Mesothelial cell of epicardium (in vitro differentiated cells): ENCODE measurements at regions not wholly inside any gene's neighbourhood (a gene's known extent, or its start where the extent isn't known, plus 50 kb on each side); places are given as distances from the start of the nearest gene placed in this dataset.

Experiments used
- DNase-seq, 2 experiments: peaks; one replicate each; pipeline ENCODE4 v3.0.0; 2021; ENCODE audit warnings: low spot score in 2 of 2; ENCODE audit not compliant: unreplicated experiment in 2 of 2
- H3K27ac Mint-ChIP-seq: 2 replicates; pipeline ENCODE4 v1.8.0; 2021; ENCODE audit warnings: mixed read lengths
- H3K27me3 Mint-ChIP-seq: 2 replicates; pipeline ENCODE4 v1.8.0; 2021; ENCODE audit warnings: low read depth, mixed read lengths
- H3K36me3 Mint-ChIP-seq: 2 replicates; pipeline ENCODE4 v1.8.0; 2021; ENCODE audit warnings: mixed read lengths
- H3K4me1 Mint-ChIP-seq: 2 replicates; pipeline ENCODE4 v1.8.0; 2021; ENCODE audit warnings: mixed read lengths
- H3K4me3 Mint-ChIP-seq: 2 replicates; pipeline ENCODE4 v1.8.0; 2021; ENCODE audit warnings: mild to moderate bottlenecking, moderate library complexity, mixed read lengths
- H3K9me3 Mint-ChIP-seq: 2 replicates; pipeline ENCODE4 v1.8.0; 2021; ENCODE audit warnings: mixed read lengths
- CTCF ChIP-seq: fragments of 200-600 bp; sonication (generic); IDR thresholded peaks from one replicate; pipeline ENCODE4 v1.5.0; 2021; ENCODE audit warnings: antibody characterized with exemption; ENCODE audit not compliant: unreplicated experiment

GRCh38 chr11:92311616-92312449 lies 87.2 kb downstream of the FAT3 start:
- H3K4me1 Mint-ChIP-seq = peaks cover 60% of the 10 kb centered on the region
- DNase-seq = no peak
- H3K4me3 Mint-ChIP-seq = no peak overlapping the region
- no peaks in the 10 kb centered on the region for H3K9me3 Mint-ChIP-seq
- no peaks in the 10 kb centered on the region for H3K36me3 Mint-ChIP-seq
- TF ChIP-seq CTCF = peak; percentile 19
- no peak overlapping the region for H3K27ac Mint-ChIP-seq
- no peaks in the 10 kb centered on the region for H3K27me3 Mint-ChIP-seq

DNA sequence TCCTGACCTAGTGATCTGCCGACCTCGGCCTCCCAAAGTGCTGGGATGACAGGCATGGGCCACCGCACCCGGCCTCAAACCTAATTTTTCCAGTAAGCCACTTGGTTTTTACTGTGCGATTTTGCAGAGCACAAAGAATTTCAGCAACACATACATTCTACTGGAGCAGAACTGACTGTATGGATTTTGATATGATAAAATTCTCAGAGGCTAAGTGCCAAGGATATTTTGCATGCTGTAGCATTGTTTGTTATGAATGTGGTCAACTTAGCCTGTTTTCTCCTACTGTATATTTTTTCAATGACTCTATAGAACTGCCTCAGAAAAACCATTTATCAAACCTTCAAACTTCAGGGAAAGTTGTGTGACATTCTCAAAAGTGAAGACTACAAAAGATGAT lies 89.2 kb downstream of the FAT3 start:
- no peaks in the 10 kb centered on the region for H3K27me3 Mint-ChIP-seq
- no peak overlapping the region for H3K4me3 Mint-ChIP-seq
- H3K27ac Mint-ChIP-seq = no peak overlapping the region
- DNase-seq = no peak
- H3K9me3 Mint-ChIP-seq = no peaks in the 10 kb centered on the region
- no peaks in the 10 kb centered on the region for H3K36me3 Mint-ChIP-seq
- TF ChIP-seq CTCF = no peak
- H3K4me1 Mint-ChIP-seq = peaks cover 42% of the 10 kb centered on the region

GRCh38 chr11:92314499-92314898 lies 89.9 kb downstream of the FAT3 start:
- no peak for TF ChIP-seq CTCF
- peaks cover 35% of the 10 kb centered on the region for H3K4me1 Mint-ChIP-seq
- H3K9me3 Mint-ChIP-seq = no peaks in the 10 kb centered on the region
- H3K36me3 Mint-ChIP-seq = no peaks in the 10 kb centered on the region
- H3K4me3 Mint-ChIP-seq = no peak overlapping the region
- no peaks in the 10 kb centered on the region for H3K27me3 Mint-ChIP-seq
- no peak for DNase-seq
- no peak overlapping the region for H3K27ac Mint-ChIP-seq

DNA sequence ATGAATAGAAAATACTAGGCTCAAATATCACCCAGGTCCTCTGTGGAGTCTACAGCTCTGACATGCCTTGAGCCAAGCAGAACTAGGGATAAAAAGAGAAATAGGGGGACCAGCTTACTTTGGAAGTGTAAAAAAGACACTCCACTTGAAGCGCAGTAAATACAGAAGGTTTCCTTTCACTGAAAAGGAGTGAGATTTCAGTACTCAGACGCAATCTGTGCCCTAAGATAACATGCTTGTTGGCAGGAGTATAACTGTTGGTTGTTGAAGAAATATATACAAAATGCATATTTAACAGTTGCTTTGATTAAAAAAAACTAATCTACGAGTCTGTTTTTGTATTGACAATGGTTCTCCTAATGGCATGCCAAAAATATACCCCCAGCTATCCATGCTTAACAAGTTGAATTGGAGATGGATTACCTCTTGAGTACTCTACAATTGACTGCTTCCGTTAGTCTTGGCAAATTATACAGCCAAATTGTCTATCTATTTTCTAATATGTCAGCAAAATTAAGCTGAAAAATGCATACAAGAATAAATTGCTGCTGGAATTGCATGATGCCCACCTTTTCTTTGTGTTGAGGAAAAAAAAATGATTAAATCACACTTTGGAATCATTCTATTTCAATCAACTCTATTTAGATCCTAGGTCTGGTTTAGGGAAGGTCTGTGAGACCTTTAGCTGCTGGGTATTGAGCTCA lies 91.6 kb downstream of the FAT3 start:
- Mint-ChIP-seq H3K4me1 (peaks cover 23% of the 10 kb centered on the region), H3K4me3 (no peak overlapping the region), H3K9me3 (no peaks in the 10 kb centered on the region), H3K27ac (no peak overlapping the region), H3K36me3 (no peaks in the 10 kb centered on the region), H3K27me3 (no peaks in the 10 kb centered on the region)
- no peak for TF ChIP-seq CTCF
- no peak for DNase-seq

DNA sequence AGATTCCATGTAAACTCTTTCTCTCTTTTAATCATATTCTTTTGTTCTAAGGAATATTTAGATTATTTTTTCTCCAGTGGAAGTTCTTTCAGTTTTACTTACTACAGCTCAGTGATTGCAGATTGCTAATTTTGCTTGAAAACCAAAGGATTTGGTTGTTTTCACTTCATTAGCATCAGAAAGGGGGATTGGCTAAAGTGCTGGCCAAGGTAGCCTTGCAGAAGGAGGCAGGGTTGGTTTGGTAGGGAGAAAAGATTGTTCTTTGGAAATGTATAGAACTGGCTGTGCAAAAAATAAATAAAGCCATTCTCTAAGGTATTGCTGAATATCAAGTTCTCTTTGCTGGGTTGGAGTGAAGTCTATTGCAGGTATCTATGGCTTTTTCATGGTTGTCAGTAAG lies 92.6 kb downstream of the FAT3 start:
- no peak for DNase-seq
- peaks cover 14% of the 10 kb centered on the region for H3K4me1 Mint-ChIP-seq
- no peak overlapping the region for H3K27ac Mint-ChIP-seq
- peaks cover 5% of the 10 kb centered on the region for H3K9me3 Mint-ChIP-seq
- H3K36me3 Mint-ChIP-seq = peaks cover under 1% of the 10 kb centered on the region
- TF ChIP-seq CTCF = no peak
- H3K4me3 Mint-ChIP-seq = no peak overlapping the region
- no peaks in the 10 kb centered on the region for H3K27me3 Mint-ChIP-seq
